Choroid plexus epithelial cell (primary cell): ENCODE measurements at regions not wholly inside any gene's neighbourhood (a gene's known extent, or its start where the extent isn't known, plus 50 kb on each side); places are given as distances from the start of the nearest gene placed in this dataset.

Experiments
- DNase-seq: peaks from one replicate; pipeline ENCODE4 v3.0.0-alpha.2; 2010; ENCODE audit warnings: low read depth
- H3K4me3 ChIP-seq: 2 replicates; pipeline ENCODE4 v1.5.1; 2011; ENCODE audit warnings: low read depth, mild to moderate bottlenecking, control low read depth, low read length, moderate library complexity
- TF ChIP-seq, protein P1 (sequence below): conservative IDR thresholded peaks from 2 replicates; pipeline ENCODE4 v1.5.1; 2011; ENCODE audit warnings: low read depth, mild to moderate bottlenecking, control low read depth, inconsistent platforms, low read length, moderate library complexity

DNA sequence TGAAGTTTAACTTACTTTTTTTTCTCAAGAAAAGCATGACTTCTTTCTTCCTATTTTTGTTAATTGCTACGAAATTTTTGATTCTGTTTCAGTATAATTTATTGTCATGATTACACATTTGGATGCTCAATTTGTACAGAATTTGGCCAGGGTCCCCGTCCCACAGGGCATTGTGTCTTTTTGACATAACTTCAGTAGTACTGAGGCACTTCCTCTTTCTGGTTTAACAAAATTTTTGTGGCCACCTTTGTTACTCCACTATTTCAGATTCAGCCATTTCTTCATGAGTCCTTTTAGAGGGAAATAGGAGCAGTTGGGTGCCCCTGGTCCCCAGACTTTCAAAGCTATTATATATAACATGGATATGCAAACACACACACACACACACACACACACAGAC lies 1248.7 kb downstream of the PCDH7 start:
- no peak overlapping the region for H3K4me3 ChIP-seq
- no peak for DNase-seq
- TF ChIP-seq, protein P1, sequence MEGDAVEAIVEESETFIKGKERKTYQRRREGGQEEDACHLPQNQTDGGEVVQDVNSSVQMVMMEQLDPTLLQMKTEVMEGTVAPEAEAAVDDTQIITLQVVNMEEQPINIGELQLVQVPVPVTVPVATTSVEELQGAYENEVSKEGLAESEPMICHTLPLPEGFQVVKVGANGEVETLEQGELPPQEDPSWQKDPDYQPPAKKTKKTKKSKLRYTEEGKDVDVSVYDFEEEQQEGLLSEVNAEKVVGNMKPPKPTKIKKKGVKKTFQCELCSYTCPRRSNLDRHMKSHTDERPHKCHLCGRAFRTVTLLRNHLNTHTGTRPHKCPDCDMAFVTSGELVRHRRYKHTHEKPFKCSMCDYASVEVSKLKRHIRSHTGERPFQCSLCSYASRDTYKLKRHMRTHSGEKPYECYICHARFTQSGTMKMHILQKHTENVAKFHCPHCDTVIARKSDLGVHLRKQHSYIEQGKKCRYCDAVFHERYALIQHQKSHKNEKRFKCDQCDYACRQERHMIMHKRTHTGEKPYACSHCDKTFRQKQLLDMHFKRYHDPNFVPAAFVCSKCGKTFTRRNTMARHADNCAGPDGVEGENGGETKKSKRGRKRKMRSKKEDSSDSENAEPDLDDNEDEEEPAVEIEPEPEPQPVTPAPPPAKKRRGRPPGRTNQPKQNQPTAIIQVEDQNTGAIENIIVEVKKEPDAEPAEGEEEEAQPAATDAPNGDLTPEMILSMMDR = no peak

DNA sequence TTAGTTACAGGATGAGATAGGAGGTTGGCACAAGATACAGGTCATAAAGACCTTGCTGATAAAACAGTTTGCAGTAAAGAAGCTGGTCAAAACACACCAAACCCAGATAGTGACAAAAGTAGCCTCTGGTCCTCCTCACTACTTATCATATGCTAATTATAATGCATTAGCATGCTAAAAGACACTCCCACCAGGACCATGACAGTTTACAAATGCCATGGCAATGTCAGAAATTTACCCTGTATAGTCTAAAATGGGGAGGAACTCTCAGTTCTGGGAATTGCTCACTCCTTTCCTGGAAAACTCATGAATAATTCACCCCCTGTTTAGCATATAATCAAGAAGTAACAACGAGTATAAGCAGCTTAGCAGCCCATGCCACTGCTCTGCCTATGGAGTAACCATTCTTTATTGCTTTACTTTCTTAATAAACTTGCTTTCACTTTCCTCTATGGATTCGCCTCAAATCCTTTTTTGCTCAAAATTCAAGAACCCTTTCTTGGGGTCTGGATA lies 1254.4 kb downstream of the PCDH7 start:
- TF ChIP-seq, protein P1 = no peak
- no peak for DNase-seq
- H3K4me3 ChIP-seq = no peak overlapping the region

DNA sequence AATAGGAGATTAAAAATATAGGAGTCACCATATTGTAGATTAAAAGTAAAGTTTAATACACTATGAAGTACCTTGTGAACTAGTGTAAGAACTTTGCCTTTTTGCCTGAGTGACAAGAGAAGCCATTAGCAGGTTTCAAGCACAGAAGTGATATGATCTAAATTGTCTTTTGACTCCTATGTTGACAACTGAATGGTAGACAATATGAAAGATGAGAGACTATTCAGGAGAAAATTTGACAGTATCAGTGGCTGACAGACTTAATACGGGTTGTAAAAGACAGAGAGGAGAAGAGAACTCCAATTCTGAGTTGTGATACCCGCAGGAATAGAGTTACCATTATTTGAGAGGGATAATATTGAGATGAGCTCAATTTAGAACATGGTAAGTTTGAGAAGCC lies 1259.8 kb downstream of the PCDH7 start:
- no peak for DNase-seq
- H3K4me3 ChIP-seq = no peak overlapping the region
- TF ChIP-seq, protein P1 = no peak

DNA sequence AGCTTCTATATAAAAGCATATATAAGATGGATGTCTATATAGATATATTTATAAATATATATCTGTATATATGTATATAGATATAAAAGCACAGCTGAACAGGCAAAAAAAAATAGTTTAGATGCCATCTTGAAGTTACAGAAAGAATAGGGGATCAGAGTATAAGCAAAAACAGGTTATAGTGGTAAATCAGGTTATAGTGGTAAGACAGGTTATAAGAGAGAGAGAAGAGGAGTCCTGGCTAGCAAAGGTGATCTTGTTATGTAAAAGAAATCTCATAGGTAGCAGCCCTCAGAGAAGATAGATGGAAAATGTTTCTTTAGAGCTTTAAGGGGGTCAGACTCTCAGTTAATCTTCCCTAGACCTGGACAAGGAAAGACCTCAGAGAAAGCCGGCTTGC lies 1263.1 kb downstream of the PCDH7 start:
- H3K4me3 ChIP-seq = no peak overlapping the region
- no peak for DNase-seq
- TF ChIP-seq, protein P1 = no peak

DNA sequence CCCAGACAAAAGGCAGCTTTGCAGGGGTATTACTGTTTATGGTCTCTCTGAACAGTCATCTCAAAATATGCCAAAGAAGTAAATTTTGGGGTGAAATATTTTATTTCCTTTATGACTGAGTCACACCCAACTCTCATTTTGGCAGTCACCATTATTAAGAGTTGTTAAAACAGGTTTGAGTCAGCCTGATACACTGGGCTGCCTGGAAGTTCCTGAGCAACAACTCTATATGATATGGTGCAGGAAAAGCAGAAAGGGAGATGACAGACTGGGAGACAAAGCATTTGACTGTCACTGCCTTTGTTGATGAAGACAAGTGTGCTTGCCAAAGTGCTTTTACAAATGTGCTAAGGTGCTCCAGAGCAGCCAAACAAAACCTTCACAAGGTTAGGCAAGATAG lies 1263.5 kb downstream of the PCDH7 start:
- no peak for DNase-seq
- TF ChIP-seq, protein P1 = no peak
- H3K4me3 ChIP-seq = no peak overlapping the region

DNA sequence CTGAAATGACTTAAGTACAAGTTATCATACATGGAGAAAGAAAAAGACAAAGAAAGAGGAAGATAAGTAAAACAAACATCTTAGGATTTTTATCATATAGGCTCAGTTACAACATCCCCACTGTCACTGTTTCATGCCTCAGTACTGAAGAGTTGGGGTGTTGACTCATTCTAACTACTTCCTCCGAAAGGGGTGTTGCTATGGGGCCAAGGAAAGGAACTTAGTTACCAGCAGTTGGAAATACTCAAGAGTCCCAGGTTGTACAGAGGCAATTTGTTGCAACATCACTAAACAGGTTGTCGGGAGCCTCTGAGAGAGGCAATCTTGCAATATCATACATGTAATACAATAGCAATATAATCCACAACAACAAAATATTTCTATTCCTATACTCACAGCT lies 1264.7 kb downstream of the PCDH7 start:
- TF ChIP-seq, protein P1 = no peak
- DNase-seq = peak; percentile 63
- H3K4me3 ChIP-seq = no peak overlapping the region

DNA sequence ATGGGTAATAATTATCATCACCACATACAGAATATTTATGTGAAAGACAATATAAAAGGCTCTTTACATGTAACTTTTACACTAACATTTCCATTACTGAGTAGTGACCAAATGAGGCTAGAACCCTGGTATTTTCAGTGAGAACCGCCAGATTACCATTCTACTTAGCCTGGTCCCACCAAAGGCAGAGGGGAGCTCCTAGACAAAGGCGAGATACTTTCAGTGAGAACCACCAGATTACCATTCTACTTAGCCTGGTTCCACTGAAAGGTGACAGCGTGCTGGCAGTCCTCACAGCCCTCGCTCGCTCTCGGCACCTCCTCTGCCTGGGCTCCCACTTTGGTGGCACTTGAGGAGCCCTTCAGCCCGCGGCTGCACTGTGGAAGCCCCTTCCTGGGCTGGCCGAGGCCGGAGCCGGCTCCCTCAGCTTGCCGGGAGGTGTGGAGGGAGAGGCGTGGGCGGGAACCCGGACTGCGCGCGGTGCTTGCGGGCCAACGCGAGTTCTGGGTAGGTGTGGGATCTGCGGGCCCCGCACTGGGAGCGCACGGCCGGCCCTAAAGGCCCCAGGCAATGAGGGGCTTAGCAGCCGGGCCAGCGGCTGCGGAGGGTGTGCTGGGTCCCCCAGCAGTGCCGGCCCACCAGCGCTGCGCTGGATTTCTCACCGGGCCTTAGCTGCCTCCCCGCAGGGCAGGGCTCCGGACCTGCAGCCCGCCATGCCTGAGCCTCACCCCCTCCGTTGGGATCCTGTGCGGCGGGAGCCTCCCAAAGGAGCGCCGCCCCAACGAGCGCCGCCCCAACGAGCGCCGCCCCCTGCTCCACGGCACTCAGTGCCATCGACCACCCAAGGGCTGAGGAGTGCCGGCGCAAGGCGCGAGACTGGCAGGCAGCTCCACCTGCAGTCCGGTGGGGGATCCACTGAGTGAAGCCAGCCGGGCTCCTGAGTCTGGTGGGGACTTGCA lies 1276.1 kb downstream of the PCDH7 start:
- TF ChIP-seq, protein P1 = no peak
- H3K4me3 ChIP-seq = no peak overlapping the region
- no peak for DNase-seq
